GM23338 (cell line): ENCODE measurements at regions not wholly inside any gene's neighbourhood (a gene's known extent, or its start where the extent isn't known, plus 50 kb on each side); places are given as distances from the start of the nearest gene placed in this dataset.

Source experiments
- ATAC-seq: fragments of 200-7000 bp; cut with Tn5 transposase; 3 replicates; pipeline ENCODE4 v1.9.1; 2020
- DNase-seq: peaks from one replicate; pipeline ENCODE4 v3.0.0-alpha.2; 2015; ENCODE audit warnings: low spot score
- H2AFZ ChIP-seq: fragments of 200-600 bp; sonication (generic); 2 replicates; pipeline ENCODE4 v1.8.0; 2016; ENCODE audit warnings: antibody characterized with exemption, mild to moderate bottlenecking, moderate library complexity
- H3F3A ChIP-seq: fragments of 200-600 bp; sonication (generic); replicated peaks from 2 replicates; pipeline ENCODE4 v1.8.0; 2017; ENCODE audit warnings: antibody characterized with exemption, mixed run types, low read depth
- H3K27ac ChIP-seq: fragments of 200-600 bp; sonication (generic); 2 replicates; pipeline ENCODE4 v1.6.1; 2016; ENCODE audit warnings: low read depth
- H3K27me3 ChIP-seq: fragments of 200-600 bp; sonication (generic); 2 replicates; pipeline ENCODE4 v1.8.0; 2016; ENCODE audit warnings: mild to moderate bottlenecking, mixed run types, moderate library complexity; ENCODE audit not compliant: insufficient read depth
- H3K36me3 ChIP-seq: fragments of 200-600 bp; sonication (generic); 2 replicates; pipeline ENCODE4 v1.8.0; 2016; ENCODE audit warnings: mild to moderate bottlenecking; ENCODE audit not compliant: insufficient read depth
- H3K4me1 ChIP-seq: fragments of 200-600 bp; sonication (generic); 2 replicates; pipeline ENCODE4 v1.8.0; 2016; ENCODE audit warnings: mild to moderate bottlenecking, moderate library complexity; ENCODE audit not compliant: insufficient read depth
- H3K4me2 ChIP-seq: fragments of 200-600 bp; sonication (generic); 2 replicates; pipeline ENCODE4 v1.7.1; 2017; ENCODE audit warnings: mixed run types
- H3K4me3 ChIP-seq: fragments of 200-600 bp; sonication (generic); 2 replicates; pipeline ENCODE4 v1.6.1; 2016; ENCODE audit warnings: mixed run types
- H3K79me2 ChIP-seq: fragments of 200-600 bp; sonication (generic); replicated peaks from 2 replicates; pipeline ENCODE4 v1.8.0; 2017; ENCODE audit warnings: mild to moderate bottlenecking; ENCODE audit not compliant: insufficient read depth
- H3K9me2 ChIP-seq: fragments of 200-600 bp; sonication (generic); 2 replicates; pipeline ENCODE4 v1.8.0; 2017; ENCODE audit not compliant: insufficient read depth
- H4K20me1 ChIP-seq: fragments of 200-600 bp; sonication (generic); replicated peaks from 2 replicates; pipeline ENCODE4 v1.8.0; 2017; ENCODE audit warnings: mild to moderate bottlenecking; ENCODE audit not compliant: insufficient read depth
- H3K27ac Mint-ChIP-seq: 2 replicates; pipeline ENCODE4 v1.8.0; 2020; ENCODE audit warnings: inconsistent platforms, mild to moderate bottlenecking, moderate library complexity, mixed read lengths
- H3K27me3 Mint-ChIP-seq: 3 replicates; pipeline ENCODE4 v1.8.0; 2022; ENCODE audit warnings: low read depth, mild to moderate bottlenecking, moderate library complexity, mixed read lengths, inconsistent platforms; ENCODE audit not compliant: insufficient read depth, poor library complexity
- H3K36me3 Mint-ChIP-seq: 3 replicates; pipeline ENCODE4 v1.8.0; 2021; ENCODE audit warnings: low read depth, mild to moderate bottlenecking, inconsistent platforms, moderate library complexity, mixed read lengths
- H3K4me1 Mint-ChIP-seq: 3 replicates; pipeline ENCODE4 v1.8.0; 2020; ENCODE audit warnings: mild to moderate bottlenecking, inconsistent platforms, mixed read lengths
- H3K4me3 Mint-ChIP-seq: 3 replicates; pipeline ENCODE4 v1.8.0; 2021; ENCODE audit warnings: moderate library complexity, mild to moderate bottlenecking, inconsistent platforms, mixed read lengths
- H3K9me3 Mint-ChIP-seq: 3 replicates; pipeline ENCODE4 v1.8.0; 2020; ENCODE audit warnings: moderate library complexity, mild to moderate bottlenecking, inconsistent platforms, mixed read lengths
- CREB1 ChIP-seq: fragments of 250-450 bp; sonication (Bioruptor Pico); IDR thresholded peaks from 2 replicates; pipeline ENCODE4 v1.5.0; 2020; ENCODE audit warnings: low read depth, mild to moderate bottlenecking, moderate library complexity
- CTCF ChIP-seq, 2 experiments: fragments of 200-600 bp in 1 of 2; sonication (generic) in 1 of 2; conservative IDR thresholded peaks; 2 replicates each; pipeline versions ENCODE4 v1.5.1 to v1.6.1; 2016 to 2017; ENCODE audit warnings: antibody characterized with exemption in 2 of 2, low read depth in 2 of 2, mild to moderate bottlenecking in 2 of 2, moderate library complexity in 1 of 2
- EZH2 ChIP-seq: fragments of 200-600 bp; sonication (generic); IDR thresholded peaks from one replicate; pipeline ENCODE4 v1.8.0; 2017; ENCODE audit warnings: antibody characterized with exemption, mild to moderate bottlenecking, low read depth; ENCODE audit not compliant: unreplicated experiment
- EZH2phosphoT487 ChIP-seq: fragments of 200-600 bp; sonication (generic); IDR thresholded peaks from one replicate; pipeline ENCODE4 v1.8.1; 2018; ENCODE audit warnings: antibody characterized with exemption; ENCODE audit not compliant: unreplicated experiment
- JUNB ChIP-seq: IDR thresholded peaks from one replicate; pipeline ENCODE4 v1.6.1; 2016; ENCODE audit warnings: antibody characterized with exemption; ENCODE audit not compliant: unreplicated experiment
- NANOG ChIP-seq: IDR thresholded peaks from 2 replicates; pipeline ENCODE4 v1.6.1; 2016; ENCODE audit warnings: antibody characterized with exemption, borderline replicate concordance
- POLR2AphosphoS5 ChIP-seq: IDR thresholded peaks from 2 replicates; pipeline ENCODE4 v1.6.1; 2016; ENCODE audit warnings: antibody characterized with exemption, low read depth
- STAT1 ChIP-seq: IDR thresholded peaks from one replicate; pipeline ENCODE4 v1.6.1; 2016; ENCODE audit warnings: antibody characterized with exemption; ENCODE audit not compliant: unreplicated experiment
- ZNF114 ChIP-seq: fragments of 250-450 bp; sonication (Bioruptor Pico); IDR thresholded peaks from 2 replicates; pipeline ENCODE4 v1.5.0; 2020; ENCODE audit warnings: mild to moderate bottlenecking, moderate library complexity
- ZNF331 ChIP-seq: fragments of 250-450 bp; sonication (Bioruptor Pico); IDR thresholded peaks from 2 replicates; pipeline ENCODE4 v1.5.0; 2020; ENCODE audit warnings: low read depth, mild to moderate bottlenecking, moderate library complexity
- ZNF462 ChIP-seq: fragments of 250-450 bp; sonication (Bioruptor Pico); IDR thresholded peaks from 2 replicates; pipeline ENCODE4 v1.5.0; 2020; ENCODE audit warnings: mild to moderate bottlenecking, moderate library complexity
- TF ChIP-seq, protein P1 (sequence below): IDR thresholded peaks from one replicate; pipeline ENCODE4 v1.6.1; 2018; ENCODE audit warnings: antibody characterized with exemption; ENCODE audit not compliant: unreplicated experiment
- TF ChIP-seq, protein P2 (sequence below): IDR thresholded peaks from 2 replicates; pipeline ENCODE4 v1.6.1; 2016; ENCODE audit warnings: antibody characterized with exemption

- no peak overlapping the region for H3K4me3 ChIP-seq
- no peaks in the 10 kb centered on the region for H4K20me1 ChIP-seq
- no peak overlapping the region for H3K27ac Mint-ChIP-seq
- 0 out of 2 replicates have a peak, but pooled peaks cover 8% of the 10 kb centered on the region for H3K9me2 ChIP-seq
- H3K27me3 Mint-ChIP-seq, result no peaks in the 10 kb centered on the region
- H3K4me1 Mint-ChIP-seq, result no peaks in the 10 kb centered on the region
- TF ChIP-seq ZNF331 (no peak), POLR2AphosphoS5 (no peak), EZH2phosphoT487 (no peak), JUNB (no peak), STAT1 (no peak), CTCF (conservative IDR thresholded peaks at IDR 0.05; ENCODE audit: low read depth in 2 of 2) (no peak), ZNF462 (CRISPR knock-in tag) (no peak), EZH2 (no peak), ZNF114 (no peak), CREB1 (CRISPR knock-in tag) (no peak), NANOG (no peak)
- TF ChIP-seq, protein P1, sequence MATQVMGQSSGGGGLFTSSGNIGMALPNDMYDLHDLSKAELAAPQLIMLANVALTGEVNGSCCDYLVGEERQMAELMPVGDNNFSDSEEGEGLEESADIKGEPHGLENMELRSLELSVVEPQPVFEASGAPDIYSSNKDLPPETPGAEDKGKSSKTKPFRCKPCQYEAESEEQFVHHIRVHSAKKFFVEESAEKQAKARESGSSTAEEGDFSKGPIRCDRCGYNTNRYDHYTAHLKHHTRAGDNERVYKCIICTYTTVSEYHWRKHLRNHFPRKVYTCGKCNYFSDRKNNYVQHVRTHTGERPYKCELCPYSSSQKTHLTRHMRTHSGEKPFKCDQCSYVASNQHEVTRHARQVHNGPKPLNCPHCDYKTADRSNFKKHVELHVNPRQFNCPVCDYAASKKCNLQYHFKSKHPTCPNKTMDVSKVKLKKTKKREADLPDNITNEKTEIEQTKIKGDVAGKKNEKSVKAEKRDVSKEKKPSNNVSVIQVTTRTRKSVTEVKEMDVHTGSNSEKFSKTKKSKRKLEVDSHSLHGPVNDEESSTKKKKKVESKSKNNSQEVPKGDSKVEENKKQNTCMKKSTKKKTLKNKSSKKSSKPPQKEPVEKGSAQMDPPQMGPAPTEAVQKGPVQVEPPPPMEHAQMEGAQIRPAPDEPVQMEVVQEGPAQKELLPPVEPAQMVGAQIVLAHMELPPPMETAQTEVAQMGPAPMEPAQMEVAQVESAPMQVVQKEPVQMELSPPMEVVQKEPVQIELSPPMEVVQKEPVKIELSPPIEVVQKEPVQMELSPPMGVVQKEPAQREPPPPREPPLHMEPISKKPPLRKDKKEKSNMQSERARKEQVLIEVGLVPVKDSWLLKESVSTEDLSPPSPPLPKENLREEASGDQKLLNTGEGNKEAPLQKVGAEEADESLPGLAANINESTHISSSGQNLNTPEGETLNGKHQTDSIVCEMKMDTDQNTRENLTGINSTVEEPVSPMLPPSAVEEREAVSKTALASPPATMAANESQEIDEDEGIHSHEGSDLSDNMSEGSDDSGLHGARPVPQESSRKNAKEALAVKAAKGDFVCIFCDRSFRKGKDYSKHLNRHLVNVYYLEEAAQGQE, result no peak
- TF ChIP-seq, protein P2, sequence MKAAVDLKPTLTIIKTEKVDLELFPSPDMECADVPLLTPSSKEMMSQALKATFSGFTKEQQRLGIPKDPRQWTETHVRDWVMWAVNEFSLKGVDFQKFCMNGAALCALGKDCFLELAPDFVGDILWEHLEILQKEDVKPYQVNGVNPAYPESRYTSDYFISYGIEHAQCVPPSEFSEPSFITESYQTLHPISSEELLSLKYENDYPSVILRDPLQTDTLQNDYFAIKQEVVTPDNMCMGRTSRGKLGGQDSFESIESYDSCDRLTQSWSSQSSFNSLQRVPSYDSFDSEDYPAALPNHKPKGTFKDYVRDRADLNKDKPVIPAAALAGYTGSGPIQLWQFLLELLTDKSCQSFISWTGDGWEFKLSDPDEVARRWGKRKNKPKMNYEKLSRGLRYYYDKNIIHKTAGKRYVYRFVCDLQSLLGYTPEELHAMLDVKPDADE, result no peak
- H3K36me3 Mint-ChIP-seq, result 0 out of 3 replicates have a peak, but pooled peaks cover 3% of the 10 kb centered on the region
- no peak overlapping the region for H3K27ac ChIP-seq
- H3F3A ChIP-seq, result no peaks in the 10 kb centered on the region
- no peak overlapping the region for H2AFZ ChIP-seq
- no peaks in the 10 kb centered on the region for H3K79me2 ChIP-seq
- H3K27me3 ChIP-seq, result no peaks in the 10 kb centered on the region
- no peak for DNase-seq
- no peaks in the 10 kb centered on the region for H3K4me1 ChIP-seq
- H3K4me3 Mint-ChIP-seq, result no peak overlapping the region
- H3K9me3 Mint-ChIP-seq, result peaks cover 49% of the 10 kb centered on the region
- no peak for ATAC-seq
- H3K4me2 ChIP-seq, result no peak overlapping the region
- no peaks in the 10 kb centered on the region; the same call in 1 of the 2 replicates for H3K36me3 ChIP-seq
Measured at GRCh38 chr15:47041301-47041700, 676.0 kb upstream of the SEMA6D start.
